ENCODE measurements at regions not wholly inside any gene's neighbourhood (a gene's known extent, or its start where the extent isn't known, plus 50 kb on each side); places are given as distances from the start of the nearest gene placed in this dataset.
"Not testable (repeated sequence)": the region's sequence is repeated elsewhere in the genome, so short reads cannot be mapped to it uniquely, and the experiment has no call there.

- H3K4me3 ChIP-seq (ENCODE audit: low read depth, low read length) = not testable (repeated sequence)
These were observed 183.7 kb downstream of the NPIPA8 start for GRCh38 chr16:18152832-18153231.

DNA sequence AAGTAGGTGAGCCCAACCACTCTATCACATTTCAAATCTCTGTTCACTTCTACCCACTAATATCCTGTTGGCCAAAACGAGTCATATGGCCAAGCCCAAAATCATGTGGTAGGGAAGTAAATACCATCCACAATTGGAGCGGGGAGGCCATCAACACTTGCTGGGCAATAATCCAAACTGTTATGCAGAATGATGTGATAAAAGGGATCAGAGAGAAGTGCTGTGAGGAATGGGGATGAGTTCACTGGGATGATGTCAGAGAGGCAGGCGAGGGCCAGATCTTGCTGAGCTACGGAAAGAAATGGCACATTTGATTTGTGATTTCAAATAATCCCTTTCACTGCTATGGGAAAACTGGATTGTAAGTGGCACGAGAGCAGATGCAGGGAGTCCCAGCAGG, 188.4 kb downstream of the NPIPA8 start:
- H3K4me3 ChIP-seq (ENCODE audit: low read depth, low read length) = not testable (repeated sequence)

DNA sequence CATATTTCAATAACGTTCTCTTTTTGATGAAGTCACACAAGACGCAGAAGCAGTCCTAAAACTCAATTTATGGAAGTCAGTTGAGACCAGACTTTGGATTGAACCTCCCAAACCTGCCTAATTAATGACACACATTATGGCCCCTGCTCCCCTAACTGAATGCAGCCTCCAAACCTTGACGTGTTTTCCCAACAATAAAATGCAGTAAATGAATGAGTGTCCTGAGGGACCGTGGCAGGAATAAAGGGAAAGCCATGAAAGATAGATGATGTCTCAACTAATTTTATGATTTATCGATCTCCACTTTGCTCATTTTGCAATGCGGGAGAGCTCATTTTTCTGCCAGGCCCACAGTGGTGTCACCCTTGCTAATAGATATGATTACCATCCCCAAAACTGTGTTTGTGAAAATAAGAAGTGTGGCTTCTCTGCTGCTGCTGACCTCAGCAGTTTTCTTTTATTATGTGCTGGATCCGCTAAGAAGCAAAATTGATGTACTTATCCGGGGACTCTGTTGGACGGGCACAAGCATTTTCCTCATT, 189.9 kb downstream of the NPIPA8 start:
- not testable (repeated sequence) for H3K4me3 ChIP-seq (ENCODE audit: low read depth, low read length)

DNA sequence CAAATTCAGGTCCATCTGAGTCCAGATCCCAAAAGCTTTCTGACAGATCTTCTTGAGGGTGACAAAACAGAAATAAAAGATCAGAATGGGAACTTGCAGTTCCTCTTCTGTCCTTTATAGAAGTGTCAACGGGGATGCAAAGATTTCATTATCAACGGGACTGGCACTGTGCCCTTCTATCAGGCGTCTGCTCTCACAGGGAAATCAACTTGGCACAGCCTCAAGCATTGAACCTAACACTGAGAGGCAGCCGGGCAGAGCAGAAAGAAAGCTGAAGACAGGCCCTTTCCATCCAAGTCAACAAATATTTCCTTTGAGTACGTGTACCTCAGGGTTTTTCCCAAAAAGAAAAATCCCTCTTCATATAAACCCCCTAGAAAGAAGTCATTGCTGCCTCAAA, 194.5 kb downstream of the NPIPA8 start:
- H3K4me3 ChIP-seq (ENCODE audit: low read depth, low read length) = not testable (repeated sequence)

DNA sequence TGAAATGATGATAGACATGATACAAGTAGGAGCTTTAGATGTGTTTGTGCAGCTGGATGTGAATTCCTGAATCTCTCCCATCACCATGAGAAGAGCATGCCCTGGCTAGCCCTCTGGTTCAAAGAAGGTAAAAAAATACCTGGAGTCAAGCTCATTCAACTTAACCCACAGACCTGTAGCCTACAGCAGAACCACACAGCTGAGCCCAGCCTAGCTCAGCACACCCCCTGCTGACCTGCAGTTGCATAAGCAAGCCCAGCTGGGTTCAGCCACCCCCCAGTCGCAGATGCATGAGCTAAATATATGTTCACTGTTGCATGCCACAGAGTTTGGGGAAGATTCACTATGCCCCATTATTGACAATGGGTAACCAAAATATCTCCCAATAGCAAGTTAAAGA, 200.2 kb downstream of the NPIPA8 start:
- not testable (repeated sequence) for H3K4me3 ChIP-seq (ENCODE audit: low read depth, low read length)

DNA sequence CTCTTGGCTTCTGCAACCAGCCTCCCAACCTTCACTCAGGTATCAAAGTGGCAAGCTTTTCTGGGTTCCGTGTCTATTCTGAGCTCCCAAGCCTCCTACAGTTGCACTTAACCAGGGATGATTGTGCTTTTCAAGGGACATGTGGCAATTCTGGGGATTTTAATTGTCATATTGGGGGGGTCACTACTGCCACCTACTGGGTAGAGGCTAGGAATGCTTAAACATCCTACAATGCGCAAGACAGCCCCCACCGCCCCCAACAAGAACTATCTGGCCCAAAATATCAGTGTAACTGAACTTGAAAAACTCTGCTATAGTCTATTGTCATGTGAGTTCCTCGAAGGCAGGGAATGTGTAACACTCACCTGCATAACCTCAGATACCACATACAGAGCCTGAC, 201.5 kb downstream of the NPIPA8 start:
- H3K4me3 ChIP-seq (ENCODE audit: low read depth, low read length) = not testable (repeated sequence)

DNA sequence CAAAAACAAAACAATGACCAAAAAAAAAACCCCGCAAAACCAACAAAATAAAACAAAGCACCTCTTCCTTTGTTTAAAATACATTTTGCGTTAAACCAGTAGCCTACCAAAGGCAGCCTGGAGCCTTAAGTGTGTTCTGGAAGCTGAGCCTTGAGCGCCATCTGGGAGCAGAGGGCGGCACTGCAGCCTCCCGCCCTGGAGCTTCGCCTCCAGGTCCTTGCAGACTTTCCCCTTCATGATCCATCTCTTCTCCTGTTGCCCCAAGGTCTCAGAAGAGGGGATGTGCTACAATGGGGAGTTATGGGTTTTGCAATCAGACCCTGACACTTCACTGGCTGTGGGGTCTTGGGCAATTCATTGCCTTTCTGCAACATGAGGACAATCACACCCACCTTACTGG, 204.9 kb downstream of the NPIPA8 start:
- not testable (repeated sequence) for H3K4me3 ChIP-seq (ENCODE audit: low read depth, low read length)

- not testable (repeated sequence) for H3K4me3 ChIP-seq (ENCODE audit: low read depth, low read length)
These were observed 205.9 kb downstream of the NPIPA8 start for GRCh38 chr16:18130478-18131120.

DNA sequence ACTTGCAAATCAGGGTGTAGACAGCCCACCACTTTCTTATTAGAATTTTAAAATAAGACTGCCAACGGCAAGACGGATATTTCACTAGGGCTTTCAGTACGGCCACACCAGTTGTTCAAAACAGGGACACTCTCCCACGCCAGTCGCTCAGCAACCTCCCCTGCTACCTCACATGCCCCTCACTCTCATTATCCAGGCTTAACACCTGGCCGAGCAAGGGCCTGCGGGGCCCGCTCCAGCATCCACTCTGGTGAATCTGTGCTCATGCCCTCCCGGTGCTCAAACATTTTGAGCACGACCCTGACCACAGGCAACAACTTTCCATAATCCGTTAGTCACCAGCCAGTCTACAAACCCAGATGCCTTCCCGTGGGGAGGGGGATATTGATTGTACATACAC, 209.5 kb downstream of the NPIPA8 start:
- not testable (repeated sequence) for H3K4me3 ChIP-seq (ENCODE audit: low read depth, low read length)

DNA sequence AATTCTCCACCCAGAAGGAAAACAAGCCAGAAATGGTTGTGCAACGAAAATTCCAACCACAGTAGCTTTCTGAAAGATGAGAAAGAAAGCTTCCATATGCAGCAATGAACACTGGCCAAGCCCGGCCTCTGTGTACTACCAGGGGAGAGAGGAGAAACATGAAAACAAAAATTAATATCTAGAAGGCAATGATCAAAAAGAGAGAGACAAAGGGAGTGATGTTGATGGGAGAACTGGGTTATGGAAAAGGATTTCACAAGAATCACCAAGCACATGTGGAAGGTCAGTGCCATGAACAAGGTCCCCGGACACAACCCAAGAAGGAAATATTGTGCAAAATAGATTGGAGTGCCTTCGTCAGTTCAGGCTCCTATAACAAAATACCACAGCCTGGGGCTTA, 217.4 kb downstream of the NPIPA8 start:
- not testable (repeated sequence) for H3K4me3 ChIP-seq (ENCODE audit: low read depth, low read length)

- H3K4me3 ChIP-seq (ENCODE audit: low read depth, low read length) = not testable (repeated sequence)
These were observed 217.9 kb downstream of the NPIPA8 start for GRCh38 chr16:18118684-18119083.

GRCh38 chr16:18118071-18118470, 218.5 kb downstream of the NPIPA8 start:
- not testable (repeated sequence) for H3K4me3 ChIP-seq (ENCODE audit: low read depth, low read length)

DNA sequence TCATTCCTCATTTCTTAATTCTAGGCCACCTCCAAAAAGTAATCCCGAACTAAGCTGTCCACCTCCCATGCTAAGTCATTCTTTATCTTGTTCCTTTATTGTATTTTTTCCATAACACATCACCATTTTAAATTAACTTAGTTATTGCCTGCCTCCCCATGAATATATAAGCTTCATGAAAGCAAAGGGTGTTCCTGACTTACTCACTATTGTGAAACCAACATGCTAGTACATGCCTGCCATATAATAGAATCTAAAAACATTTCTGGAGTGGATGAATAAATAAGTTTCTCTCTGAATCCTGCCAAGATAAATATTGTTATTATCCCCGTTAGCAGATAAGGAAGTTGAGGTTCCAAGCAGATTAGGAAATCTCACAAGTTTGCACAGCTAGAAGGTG, 232.1 kb downstream of the NPIPA8 start:
- not testable (repeated sequence) for H3K4me3 ChIP-seq (ENCODE audit: low read depth, low read length)

GRCh38 chr16:18101077-18101476, 235.5 kb downstream of the NPIPA8 start:
- H3K4me3 ChIP-seq (ENCODE audit: low read depth, low read length) = not testable (repeated sequence)

DNA sequence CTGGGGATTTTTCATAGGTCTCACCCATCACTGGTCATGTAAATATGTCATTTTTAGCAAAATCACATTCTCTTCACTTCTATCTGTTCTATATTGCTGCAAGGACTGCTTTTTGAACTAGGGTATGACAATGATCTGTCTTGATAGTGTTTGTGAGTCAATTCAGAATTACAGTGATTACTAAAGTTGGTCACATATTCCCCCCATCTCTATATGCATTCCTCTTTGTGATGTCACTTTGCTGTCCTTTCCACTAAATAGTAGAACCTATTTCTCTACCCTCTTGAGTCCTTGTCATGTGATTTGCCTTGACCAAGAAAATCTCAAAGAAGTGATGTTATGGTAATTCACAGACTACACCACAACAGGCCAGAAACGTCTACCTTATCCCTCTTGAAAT, 243.9 kb downstream of the NPIPA8 start:
- not testable (repeated sequence) for H3K4me3 ChIP-seq (ENCODE audit: low read depth, low read length)

- not testable (repeated sequence) for H3K4me3 ChIP-seq (ENCODE audit: low read depth, low read length)
These were observed 255.7 kb downstream of the NPIPA8 start for GRCh38 chr16:18080658-18081363.

DNA sequence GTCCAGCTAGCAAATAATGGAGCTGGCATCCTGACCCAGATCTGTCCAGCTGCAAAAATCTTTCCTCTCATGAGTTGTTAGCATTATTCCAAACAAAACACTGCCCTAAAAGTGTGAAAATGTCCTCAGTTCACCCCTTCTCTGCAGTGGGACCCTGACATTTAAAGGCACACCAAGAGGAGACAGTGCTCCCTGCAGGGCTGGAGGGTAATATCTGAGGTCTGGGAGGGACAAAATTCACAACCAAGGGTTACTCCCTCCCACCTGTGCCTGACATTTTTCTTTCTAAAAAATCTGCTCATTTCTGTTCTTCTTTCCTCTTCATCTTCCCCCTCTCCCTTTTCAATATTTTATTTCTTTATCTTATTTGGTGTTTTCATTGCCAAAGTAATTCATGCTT, 258.6 kb downstream of the NPIPA8 start:
- not testable (repeated sequence) for H3K4me3 ChIP-seq (ENCODE audit: low read depth, low read length)

Measured in WI38 (cell line).